Smooth muscle cell (in vitro differentiated cells): ENCODE measurements at regions not wholly inside any gene's neighbourhood (a gene's known extent, or its start where the extent isn't known, plus 50 kb on each side); places are given as distances from the start of the nearest gene placed in this dataset.

Experiments
- DNase-seq: peaks from one replicate; lab custom pipeline; 2025; ENCODE audit not compliant: unreplicated experiment; lab: John Stamatoyannopoulos, UW
- H2AFZ ChIP-seq: fragments of 200-600 bp; sonication (generic); 2 replicates; pipeline ENCODE4 v1.6.0; 2016; ENCODE audit warnings: antibody characterized with exemption, low read depth, mild to moderate bottlenecking
- H3F3A ChIP-seq: fragments of 200-600 bp; sonication (generic); 2 replicates; pipeline ENCODE4 v1.6.0; 2017; ENCODE audit warnings: antibody characterized with exemption, low read depth
- H3K27ac ChIP-seq: fragments of 200-600 bp; sonication (generic); 2 replicates; pipeline ENCODE4 v1.5.1; 2016; ENCODE audit warnings: low read depth, mild to moderate bottlenecking
- H3K27me3 ChIP-seq: fragments of 200-600 bp; sonication (generic); 2 replicates; pipeline ENCODE4 v1.6.1; 2016; ENCODE audit warnings: low read depth, mild to moderate bottlenecking
- H3K36me3 ChIP-seq: fragments of 200-600 bp; sonication (generic); 2 replicates; pipeline ENCODE4 v1.5.1; 2016; ENCODE audit warnings: low read depth
- H3K4me1 ChIP-seq: fragments of 200-600 bp; sonication (generic); 2 replicates; pipeline ENCODE4 v1.5.1; 2016; ENCODE audit warnings: low read depth
- H3K4me2 ChIP-seq: fragments of 200-600 bp; sonication (generic); 2 replicates; pipeline ENCODE4 v1.6.0; 2016; ENCODE audit warnings: mild to moderate bottlenecking
- H3K4me3 ChIP-seq: fragments of 200-600 bp; sonication (generic); 2 replicates; pipeline ENCODE4 v1.5.1; 2016; ENCODE audit warnings: mild to moderate bottlenecking
- H3K79me2 ChIP-seq: fragments of 200-600 bp; sonication (generic); 2 replicates; pipeline ENCODE4 v1.6.0; 2016; ENCODE audit warnings: low read depth, mild to moderate bottlenecking
- H3K9ac ChIP-seq: fragments of 200-600 bp; sonication (generic); 2 replicates; pipeline ENCODE4 v1.6.0; 2016; ENCODE audit warnings: low read depth
- H3K9me3 ChIP-seq: fragments of 200-600 bp; sonication (generic); replicated peaks from 2 replicates; pipeline ENCODE4 v1.5.1; 2016; ENCODE audit warnings: low read depth
- H4K20me1 ChIP-seq: fragments of 200-600 bp; sonication (generic); 2 replicates; pipeline ENCODE4 v1.6.0; 2016; ENCODE audit warnings: low read depth
- WGBS: methylation state at CpG from one replicate; pipeline ENCODE4 v1.1.7; 2016; ENCODE audit warnings: low lambda C conversion rate; 5-methylcytosine and 5-hydroxymethylcytosine counted together
- TF ChIP-seq, protein P1 (sequence below): fragments of 200-600 bp; sonication (generic); IDR thresholded peaks from 2 replicates; pipeline ENCODE4 v1.5.1; 2017; ENCODE audit warnings: borderline replicate concordance, mild to moderate bottlenecking, antibody characterized with exemption; ENCODE audit not compliant: insufficient read depth, poor library complexity, severe bottlenecking

DNA sequence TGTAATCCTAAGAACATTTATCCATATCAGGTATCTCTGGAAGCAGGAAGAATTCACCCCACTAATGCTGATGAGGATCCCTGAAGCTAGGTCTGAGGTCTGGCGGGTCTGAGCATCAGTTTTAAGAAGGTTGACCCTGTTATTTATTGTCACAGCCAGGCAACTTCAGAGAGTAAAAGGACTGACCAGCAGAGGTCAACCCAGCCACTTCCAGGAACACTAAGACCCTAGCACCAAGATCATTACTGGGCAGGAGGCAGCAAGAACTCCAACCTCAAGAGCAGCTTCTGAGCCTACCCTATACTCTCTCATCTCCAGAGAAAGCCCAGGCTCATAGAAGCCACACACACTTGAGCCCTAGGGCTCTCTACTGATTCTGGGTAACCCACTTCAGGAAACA lies 901.4 kb downstream of the DCDC2C start:
- Histone ChIP-seq H3K27ac (no peak overlapping the region), H2AFZ (no peak overlapping the region), H3K4me2 (no peak overlapping the region), H3K9ac (no peak overlapping the region), H3F3A (no peaks in the 10 kb centered on the region), H3K79me2 (no peaks in the 10 kb centered on the region), H3K36me3 (no peaks in the 10 kb centered on the region), H3K27me3 (no peaks in the 10 kb centered on the region), H3K4me1 (no peaks in the 10 kb centered on the region), H4K20me1 (no peaks in the 10 kb centered on the region), H3K4me3 (no peak overlapping the region), H3K9me3 (no peaks in the 10 kb centered on the region)
- 81% methylated on average over 1 of the region's 1 CpG for WGBS
- DNase-seq: no peak
- TF ChIP-seq, protein P1, sequence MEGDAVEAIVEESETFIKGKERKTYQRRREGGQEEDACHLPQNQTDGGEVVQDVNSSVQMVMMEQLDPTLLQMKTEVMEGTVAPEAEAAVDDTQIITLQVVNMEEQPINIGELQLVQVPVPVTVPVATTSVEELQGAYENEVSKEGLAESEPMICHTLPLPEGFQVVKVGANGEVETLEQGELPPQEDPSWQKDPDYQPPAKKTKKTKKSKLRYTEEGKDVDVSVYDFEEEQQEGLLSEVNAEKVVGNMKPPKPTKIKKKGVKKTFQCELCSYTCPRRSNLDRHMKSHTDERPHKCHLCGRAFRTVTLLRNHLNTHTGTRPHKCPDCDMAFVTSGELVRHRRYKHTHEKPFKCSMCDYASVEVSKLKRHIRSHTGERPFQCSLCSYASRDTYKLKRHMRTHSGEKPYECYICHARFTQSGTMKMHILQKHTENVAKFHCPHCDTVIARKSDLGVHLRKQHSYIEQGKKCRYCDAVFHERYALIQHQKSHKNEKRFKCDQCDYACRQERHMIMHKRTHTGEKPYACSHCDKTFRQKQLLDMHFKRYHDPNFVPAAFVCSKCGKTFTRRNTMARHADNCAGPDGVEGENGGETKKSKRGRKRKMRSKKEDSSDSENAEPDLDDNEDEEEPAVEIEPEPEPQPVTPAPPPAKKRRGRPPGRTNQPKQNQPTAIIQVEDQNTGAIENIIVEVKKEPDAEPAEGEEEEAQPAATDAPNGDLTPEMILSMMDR: no peak

DNA sequence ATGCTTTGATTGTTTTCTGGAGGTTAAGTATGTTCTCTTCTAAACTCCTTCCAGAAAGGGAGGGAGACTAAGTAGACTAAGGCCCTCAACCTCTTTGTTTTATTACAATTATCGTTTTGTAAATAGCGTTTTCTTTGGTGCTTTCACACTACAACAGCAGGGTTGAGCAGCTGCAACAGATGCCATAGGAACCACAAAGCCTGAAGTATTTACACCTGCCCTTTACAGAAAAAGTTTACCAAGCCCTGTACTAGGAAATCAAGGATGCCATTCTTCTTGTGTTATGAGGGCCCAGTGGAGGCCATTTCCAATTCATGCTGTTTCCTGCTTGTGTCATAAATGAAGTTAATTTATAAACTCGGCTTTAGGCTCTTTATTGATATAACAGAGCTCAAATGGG lies 914.8 kb downstream of the DCDC2C start:
- H3K4me3 ChIP-seq: no peak overlapping the region
- no peak overlapping the region for H3K27ac ChIP-seq
- H3F3A ChIP-seq: no peaks in the 10 kb centered on the region
- no peaks in the 10 kb centered on the region for H3K9me3 ChIP-seq
- H3K9ac ChIP-seq: no peak overlapping the region
- no peaks in the 10 kb centered on the region for H3K36me3 ChIP-seq
- no peak overlapping the region for H2AFZ ChIP-seq
- H3K79me2 ChIP-seq: no peaks in the 10 kb centered on the region
- 85% methylated on average over 3 of the region's 3 CpGs for WGBS
- no peaks in the 10 kb centered on the region for H3K27me3 ChIP-seq
- no peak for DNase-seq
- H3K4me2 ChIP-seq: no peak overlapping the region
- no peaks in the 10 kb centered on the region for H4K20me1 ChIP-seq
- TF ChIP-seq, protein P1: no peak
- H3K4me1 ChIP-seq: no peaks in the 10 kb centered on the region

DNA sequence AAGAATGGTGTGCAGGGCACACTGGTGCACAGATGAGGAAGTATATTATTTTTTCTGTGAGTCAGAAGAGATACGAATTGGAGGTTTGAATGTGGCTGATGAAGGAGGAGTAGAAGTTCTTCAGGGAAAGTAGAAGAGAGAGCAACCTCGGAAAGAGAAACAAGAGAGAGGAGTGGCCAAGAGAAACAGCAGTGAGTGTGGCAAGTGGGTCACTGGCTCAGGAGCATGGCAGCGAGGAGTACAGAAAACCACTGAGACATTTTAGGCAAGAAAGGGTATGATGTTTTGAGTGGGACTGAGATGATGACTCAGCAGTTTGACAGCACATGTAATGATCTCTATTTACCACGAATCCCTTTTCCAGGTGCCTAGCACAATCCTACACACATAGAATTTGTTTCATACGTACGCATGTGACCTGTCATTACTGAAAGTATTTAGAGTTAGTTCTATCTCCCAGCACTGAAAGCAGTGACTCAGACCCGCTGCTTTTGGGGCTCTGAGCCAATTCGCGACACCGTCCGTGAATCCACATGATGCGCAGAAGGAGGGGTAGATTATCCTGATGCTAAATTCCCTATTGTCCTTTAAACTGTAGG lies 915.4 kb downstream of the DCDC2C start:
- no peak overlapping the region for H2AFZ ChIP-seq
- H3K4me3 ChIP-seq: no peak overlapping the region
- no peaks in the 10 kb centered on the region for H3K4me1 ChIP-seq
- no peaks in the 10 kb centered on the region for H4K20me1 ChIP-seq
- no peaks in the 10 kb centered on the region for H3K9me3 ChIP-seq
- WGBS: 91% methylated on average over 12 of the region's 12 CpGs
- H3K9ac ChIP-seq: no peak overlapping the region
- no peaks in the 10 kb centered on the region for H3K36me3 ChIP-seq
- H3K79me2 ChIP-seq: no peaks in the 10 kb centered on the region
- DNase-seq: no peak
- no peak overlapping the region for H3K4me2 ChIP-seq
- TF ChIP-seq, protein P1: no peak
- no peak overlapping the region for H3K27ac ChIP-seq
- H3K27me3 ChIP-seq: no peaks in the 10 kb centered on the region
- H3F3A ChIP-seq: no peaks in the 10 kb centered on the region

DNA sequence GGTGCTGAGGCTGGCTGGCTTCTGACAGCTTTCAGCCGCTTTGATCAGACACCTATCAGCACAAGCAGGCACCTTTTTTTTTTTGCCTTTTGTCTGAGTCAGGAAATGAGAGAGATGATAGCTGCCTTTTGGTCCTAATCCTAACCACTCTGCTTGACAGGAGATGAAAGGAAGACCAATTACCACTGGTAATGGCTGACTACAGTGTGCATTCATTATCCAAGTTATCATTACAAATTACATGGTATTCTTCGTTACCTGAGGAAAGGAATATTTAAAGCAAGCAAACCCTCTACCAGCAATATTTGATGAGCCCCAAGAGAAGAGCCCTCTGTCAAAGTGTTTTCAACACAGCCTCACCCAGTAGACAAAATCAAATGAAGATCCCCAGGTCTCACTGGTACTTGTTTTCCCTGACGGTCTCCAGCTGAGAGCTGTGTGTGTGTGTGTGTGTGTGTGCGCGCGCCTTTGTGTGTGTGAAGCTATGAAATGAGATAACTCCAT lies 925.7 kb downstream of the DCDC2C start:
- no peak overlapping the region for H2AFZ ChIP-seq
- no peak overlapping the region for H3K4me3 ChIP-seq
- no peak overlapping the region for H3K4me2 ChIP-seq
- WGBS: 84% methylated on average over 6 of the region's 6 CpGs
- TF ChIP-seq, protein P1: no peak
- H3F3A ChIP-seq: no peaks in the 10 kb centered on the region
- no peaks in the 10 kb centered on the region for H3K36me3 ChIP-seq
- no peak overlapping the region for H3K9ac ChIP-seq
- H3K27me3 ChIP-seq: no peaks in the 10 kb centered on the region
- no peaks in the 10 kb centered on the region for H4K20me1 ChIP-seq
- no peaks in the 10 kb centered on the region for H3K79me2 ChIP-seq
- DNase-seq: no peak
- no peaks in the 10 kb centered on the region for H3K4me1 ChIP-seq
- H3K27ac ChIP-seq: no peak overlapping the region
- no peaks in the 10 kb centered on the region for H3K9me3 ChIP-seq
